GM12872 (cell line): ENCODE measurements at regions not wholly inside any gene's neighbourhood (a gene's known extent, or its start where the extent isn't known, plus 50 kb on each side); places are given as distances from the start of the nearest gene placed in this dataset.

ENCODE experiments used
- TF ChIP-seq, protein P1 (sequence below): IDR thresholded peaks from 3 replicates; pipeline ENCODE4 v1.5.1; 2011; ENCODE audit warnings: low read depth, mild to moderate bottlenecking, low read length, moderate library complexity; ENCODE audit not compliant: insufficient read depth

DNA sequence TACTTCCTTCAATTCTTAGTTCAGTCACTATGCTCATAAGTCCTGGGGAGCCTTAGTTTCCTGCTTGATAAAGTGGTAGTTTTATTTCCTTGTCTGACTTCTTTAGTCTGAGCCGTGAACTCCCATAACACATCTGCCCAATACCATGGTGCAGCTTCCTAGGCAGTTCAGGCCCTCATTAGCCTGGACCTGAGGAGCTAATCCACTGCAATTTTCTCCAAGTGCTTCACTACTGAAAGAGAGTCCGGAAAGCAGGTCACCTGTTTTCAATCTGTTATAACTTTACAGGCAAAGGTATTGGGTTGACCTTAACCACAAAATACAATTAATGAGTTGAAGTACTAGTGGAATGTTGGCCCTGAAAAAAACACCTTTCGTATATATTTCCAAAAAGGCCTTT, 245.4 kb upstream of the BOD1L1 start:
- TF ChIP-seq, protein P1, sequence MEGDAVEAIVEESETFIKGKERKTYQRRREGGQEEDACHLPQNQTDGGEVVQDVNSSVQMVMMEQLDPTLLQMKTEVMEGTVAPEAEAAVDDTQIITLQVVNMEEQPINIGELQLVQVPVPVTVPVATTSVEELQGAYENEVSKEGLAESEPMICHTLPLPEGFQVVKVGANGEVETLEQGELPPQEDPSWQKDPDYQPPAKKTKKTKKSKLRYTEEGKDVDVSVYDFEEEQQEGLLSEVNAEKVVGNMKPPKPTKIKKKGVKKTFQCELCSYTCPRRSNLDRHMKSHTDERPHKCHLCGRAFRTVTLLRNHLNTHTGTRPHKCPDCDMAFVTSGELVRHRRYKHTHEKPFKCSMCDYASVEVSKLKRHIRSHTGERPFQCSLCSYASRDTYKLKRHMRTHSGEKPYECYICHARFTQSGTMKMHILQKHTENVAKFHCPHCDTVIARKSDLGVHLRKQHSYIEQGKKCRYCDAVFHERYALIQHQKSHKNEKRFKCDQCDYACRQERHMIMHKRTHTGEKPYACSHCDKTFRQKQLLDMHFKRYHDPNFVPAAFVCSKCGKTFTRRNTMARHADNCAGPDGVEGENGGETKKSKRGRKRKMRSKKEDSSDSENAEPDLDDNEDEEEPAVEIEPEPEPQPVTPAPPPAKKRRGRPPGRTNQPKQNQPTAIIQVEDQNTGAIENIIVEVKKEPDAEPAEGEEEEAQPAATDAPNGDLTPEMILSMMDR, result no peak

DNA sequence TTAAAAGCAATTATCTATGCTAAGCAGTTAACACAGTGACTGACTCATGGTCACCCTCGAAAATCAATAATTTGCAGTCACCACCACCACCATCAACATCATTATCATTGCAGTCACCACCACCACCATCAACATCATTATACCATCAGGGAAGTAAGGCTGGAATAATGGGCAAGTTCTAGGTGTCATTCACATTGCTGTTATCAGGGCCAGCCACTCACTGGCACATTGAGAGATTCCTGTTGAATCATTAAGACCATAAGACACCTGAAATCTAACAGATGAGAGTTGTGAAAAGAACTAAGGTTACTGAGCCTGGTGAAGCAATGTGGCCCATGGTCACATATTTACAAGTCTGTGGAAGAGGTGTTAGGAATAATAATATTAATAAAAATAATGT, 247.7 kb upstream of the BOD1L1 start:
- TF ChIP-seq, protein P1, result no peak

DNA sequence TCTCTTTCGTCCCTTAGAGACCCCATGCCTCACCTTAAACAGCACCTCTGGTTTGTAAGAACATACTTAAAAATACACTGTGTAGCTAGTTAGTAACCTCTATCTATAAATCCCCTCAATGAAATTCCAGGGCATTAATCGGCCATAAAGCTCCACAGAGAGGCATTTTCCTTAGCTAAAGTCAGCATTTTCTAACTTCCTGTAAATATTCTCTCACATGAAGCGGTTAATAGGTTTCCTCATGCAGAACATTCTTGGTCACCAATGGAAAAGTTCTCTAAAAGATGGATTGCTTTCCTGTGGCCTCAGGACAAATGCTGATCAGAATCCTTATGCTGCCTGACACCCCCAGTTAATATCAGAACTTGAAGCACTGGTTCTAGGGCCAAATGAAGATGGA, 248.6 kb upstream of the BOD1L1 start:
- TF ChIP-seq, protein P1, result no peak

DNA sequence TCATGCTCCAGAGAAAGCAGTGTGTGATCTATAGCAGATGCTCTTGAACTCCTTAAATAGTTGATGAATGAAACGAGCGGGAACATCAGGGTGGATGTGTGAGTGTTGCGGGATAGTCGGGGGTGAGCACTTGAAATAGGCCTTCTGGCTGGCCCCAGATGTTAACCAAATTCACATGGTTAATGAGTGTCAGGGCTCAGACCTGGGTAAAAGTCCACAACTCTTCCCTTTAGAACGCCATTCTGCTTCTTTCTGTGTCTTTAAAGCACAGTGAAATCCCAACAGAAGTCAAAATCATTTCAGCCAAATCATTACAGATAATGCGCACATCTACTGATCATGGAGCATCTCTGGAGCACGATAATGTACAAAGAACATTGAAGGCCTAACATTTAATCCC, 249.4 kb upstream of the BOD1L1 start:
- TF ChIP-seq, protein P1, result no peak

DNA sequence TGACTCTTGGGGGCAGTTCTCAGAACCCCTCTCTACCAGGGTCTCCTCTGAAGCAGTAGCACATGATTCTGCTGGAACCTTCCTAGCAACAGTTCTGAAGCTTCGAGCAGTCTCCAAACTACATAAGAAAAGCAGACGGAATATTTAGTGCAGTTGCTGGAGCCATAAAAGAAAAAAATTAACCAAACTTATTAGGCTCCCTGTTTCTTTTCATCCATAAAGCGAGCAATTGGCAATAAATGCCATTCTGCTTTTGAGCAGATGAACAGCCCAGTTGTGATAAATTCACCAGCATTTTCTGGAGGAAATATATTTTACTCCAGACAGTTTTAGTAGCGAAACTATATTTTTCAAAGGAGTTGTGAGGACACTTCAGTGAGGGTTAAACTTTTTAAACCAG, 250.1 kb upstream of the BOD1L1 start:
- TF ChIP-seq, protein P1, result no peak

DNA sequence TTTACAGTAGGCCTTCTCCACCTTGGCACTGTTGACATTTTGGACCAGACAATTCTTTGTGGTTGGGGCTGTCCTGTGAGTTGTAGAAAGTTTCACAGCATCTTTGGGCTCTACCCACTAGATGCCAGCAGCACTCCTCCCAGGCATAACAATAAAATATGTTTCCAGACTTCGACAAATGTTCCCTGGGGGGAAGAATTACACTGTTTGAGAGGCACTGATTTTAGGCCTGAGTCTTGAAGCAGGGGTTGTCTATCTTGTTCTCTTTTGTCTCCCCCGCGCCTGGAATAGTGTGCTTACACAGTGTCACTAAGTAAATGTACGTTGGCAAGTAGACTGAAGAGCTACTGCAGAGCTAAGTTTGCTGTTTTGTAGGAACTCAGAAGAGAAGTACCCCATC, 254.4 kb upstream of the BOD1L1 start:
- TF ChIP-seq, protein P1, result no peak

DNA sequence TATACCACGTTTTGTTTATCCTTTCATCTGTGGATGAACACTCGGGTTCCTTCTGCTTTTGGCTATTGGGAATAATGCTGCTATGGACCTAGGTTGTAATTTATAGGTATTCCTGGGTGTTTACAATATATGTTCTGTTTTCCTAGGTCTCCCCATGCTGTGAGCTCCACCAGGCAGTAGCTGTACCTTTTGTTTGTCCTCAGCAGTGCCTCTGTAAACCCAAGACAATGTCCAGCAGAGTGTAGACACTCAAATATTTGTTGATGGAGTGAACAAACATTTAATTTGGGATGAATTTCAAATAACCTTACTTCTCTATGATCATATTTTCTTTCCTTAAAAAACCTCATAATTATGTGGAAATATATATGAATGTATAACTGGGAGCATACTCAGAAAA, 259.5 kb upstream of the BOD1L1 start:
- TF ChIP-seq, protein P1, result no peak

DNA sequence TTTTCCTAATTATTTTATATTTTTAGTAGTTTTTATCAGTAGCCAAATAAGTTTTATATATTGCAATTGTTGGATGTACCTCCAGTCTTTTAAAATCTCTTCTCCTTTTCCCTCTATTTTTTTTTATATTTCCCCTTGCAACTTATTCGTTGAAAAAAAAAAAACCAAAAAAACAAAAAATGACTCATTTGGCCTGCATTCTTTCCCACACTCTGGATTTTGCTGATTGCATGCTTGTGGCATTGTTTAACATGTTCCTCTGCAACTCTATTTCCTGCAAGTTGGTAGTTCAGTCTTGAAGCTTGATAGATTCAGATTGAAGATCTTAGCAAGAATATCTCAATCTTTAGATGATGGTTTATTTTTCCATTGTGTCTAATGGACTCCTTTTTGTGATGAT, 260.6 kb upstream of the BOD1L1 start:
- TF ChIP-seq, protein P1, result no peak
